Transverse colon (tissue), 4 donors: ENCODE measurements at regions not wholly inside any gene's neighbourhood (a gene's known extent, or its start where the extent isn't known, plus 50 kb on each side); places are given as distances from the start of the nearest gene placed in this dataset.

Experiments
- DNase-seq: peaks from one replicate; pipeline ENCODE4 v3.0.0-alpha.2; 2019
- H3K27ac ChIP-seq, 4 donors: fragments of 200-600 bp; sonication (generic); 2 replicates each; pipeline ENCODE4 v1.5.1; 2016 to 2018; ENCODE audit warnings: inconsistent platforms in 4 of 4
- H3K27me3 ChIP-seq: fragments of 200-600 bp; sonication (generic); 2 replicates; pipeline ENCODE4 v1.5.1; 2017; ENCODE audit warnings: inconsistent platforms
- H3K36me3 ChIP-seq, 4 donors: fragments of 200-600 bp; sonication (generic); 2 replicates each; pipeline ENCODE4 v1.5.1; 2017 to 2019; ENCODE audit warnings: inconsistent platforms in 4 of 4
- H3K4me1 ChIP-seq, 4 donors: fragments of 200-600 bp; sonication (generic); 2 replicates each; pipeline ENCODE4 v1.5.1; 2017 to 2020; ENCODE audit warnings: inconsistent platforms in 4 of 4
- H3K4me3 ChIP-seq, 4 donors: fragments of 200-600 bp; sonication (generic); 1 replicate in 1 of 4; 2 replicates in 3 of 4; pipeline versions ENCODE4 v1.5.1 to v1.6.1; 2017 to 2019; ENCODE audit warnings: inconsistent platforms in 4 of 4
- H3K9me3 ChIP-seq, 2 donors: fragments of 200-600 bp; sonication (generic); 2 replicates each; pipeline ENCODE4 v1.5.1; 2017 to 2019; ENCODE audit warnings: inconsistent platforms in 2 of 2
- CTCF ChIP-seq, 5 experiments: fragments of 200-600 bp in 3 of 5; fragments of 450-650 bp in 2 of 5; sonication (generic) in 3 of 5; IDR thresholded peaks; 1 replicate in 2 of 5; 2 replicates in 3 of 5; pipeline ENCODE4 v1.5.1; 2016 to 2017; ENCODE audit warnings: antibody characterized with exemption in 5 of 5, inconsistent platforms in 3 of 5, mild to moderate bottlenecking in 2 of 5, moderate library complexity in 1 of 5
- EP300 ChIP-seq: sonication (generic); formaldehyde crosslinking; IDR thresholded peaks from one replicate; pipeline ENCODE4 v1.6.1; 2017; ENCODE audit warnings: antibody characterized with exemption, low read depth
- POLR2A ChIP-seq: fragments of 450-650 bp; IDR thresholded peaks from one replicate; pipeline ENCODE4 v1.6.1; 2016; ENCODE audit warnings: antibody characterized with exemption, mild to moderate bottlenecking, moderate library complexity
- POLR2AphosphoS5 ChIP-seq, 3 donors: sonication (generic); formaldehyde crosslinking; IDR thresholded peaks; one replicate each; pipeline ENCODE4 v1.6.1; 2016; ENCODE audit warnings: antibody characterized with exemption in 3 of 3
- WGBS, 2 donors: methylation state at CpG; one replicate each; pipeline ENCODE4 v1.1.5; 2018; ENCODE audit warnings: low coverage in 1 of 2; 5-methylcytosine and 5-hydroxymethylcytosine counted together
- in situ Hi-C, 4 donors: fragments of 200-750 bp; cut with MboI; loops; one replicate each; pipeline versions ENCODE4 v1.15.0 to v1.15.1; 2017; ENCODE audit warnings: low sequenced_read_pairs in 3 of 4, low pct_ligation_motif_present in 1 of 4, low pct_unique_long_range_greater_than_20kb in 1 of 4
- intact Hi-C: fragments of 100-400 bp; cut with DNase I; formaldehyde crosslinking; loops from one replicate; pipeline ENCODE4 v1.15.1; 2023; ENCODE audit warnings: low total_unique reads

GRCh38 chr6:92166666-92167065 is 1252.7 kb downstream of the EPHA7 start:
- Histone ChIP-seq H3K9me3 (peaks cover 0 to 3% of the 10 kb centered on the region in 2 donors), H3K27ac (no peak overlapping the region), H3K36me3 (no peaks in the 10 kb centered on the region), H3K27me3 (no peaks in the 10 kb centered on the region), H3K4me3 (no peak overlapping the region), H3K4me1 (no peaks in the 10 kb centered on the region)
- intact Hi-C loops (no loop called here), in situ Hi-C loops (no loop called here)
- DNase-seq = no peak
- TF ChIP-seq POLR2A (no peak), CTCF (IDR thresholded peaks at IDR 0.05) (no peak), EP300 (no peak), POLR2AphosphoS5 (IDR thresholded peaks at IDR 0.05) (no peak)

GRCh38 chr6:92161953-92162352 is 1257.4 kb downstream of the EPHA7 start:
- no peaks in the 10 kb centered on the region for H3K27me3 ChIP-seq
- TF ChIP-seq POLR2A = no peak
- TF ChIP-seq EP300 = no peak
- no peak for TF ChIP-seq CTCF (IDR thresholded peaks at IDR 0.05)
- TF ChIP-seq POLR2AphosphoS5 (IDR thresholded peaks at IDR 0.05) = no peak
- no peak overlapping the region for H3K27ac ChIP-seq
- no peak for DNase-seq
- H3K4me1 ChIP-seq = no peaks in the 10 kb centered on the region
- H3K4me3 ChIP-seq = no peak overlapping the region
- intact Hi-C loops = no loop called here
- H3K9me3 ChIP-seq = peaks cover 0 to 3% of the 10 kb centered on the region in 2 donors
- no peaks in the 10 kb centered on the region for H3K36me3 ChIP-seq
- in situ Hi-C loops = no loop called here

GRCh38 chr6:92160226-92160625 is 1259.1 kb downstream of the EPHA7 start:
- in situ Hi-C loops (no loop called here), intact Hi-C loops (no loop called here)
- H3K27ac ChIP-seq = no peak overlapping the region
- WGBS, 2 donors = 58 to 93% methylated on average over 2 to 3 of the region's 3 CpGs
- no peak overlapping the region for H3K4me3 ChIP-seq
- no peak for DNase-seq
- no peaks in the 10 kb centered on the region for H3K4me1 ChIP-seq
- TF ChIP-seq EP300 (no peak), POLR2A (no peak), CTCF (IDR thresholded peaks at IDR 0.05) (no peak), POLR2AphosphoS5 (IDR thresholded peaks at IDR 0.05) (no peak)
- H3K9me3 ChIP-seq = no peaks in the 10 kb centered on the region
- H3K27me3 ChIP-seq = no peaks in the 10 kb centered on the region
- no peaks in the 10 kb centered on the region for H3K36me3 ChIP-seq

- Histone ChIP-seq H3K4me3 (no peak overlapping the region), H3K27ac (no peak overlapping the region), H3K36me3 (no peaks in the 10 kb centered on the region), H3K4me1 (no peaks in the 10 kb centered on the region), H3K27me3 (no peaks in the 10 kb centered on the region), H3K9me3 (no peaks in the 10 kb centered on the region)
- no peak for TF ChIP-seq POLR2A
- no peak for TF ChIP-seq CTCF (IDR thresholded peaks at IDR 0.05)
- no peak for TF ChIP-seq EP300
- TF ChIP-seq POLR2AphosphoS5 (IDR thresholded peaks at IDR 0.05) = no peak
- DNase-seq = no peak
- 62 to 71% methylated on average over 1 to 2 of the region's 2 CpGs for WGBS, 2 donors
- intact Hi-C loops (no loop called here), in situ Hi-C loops (no loop called here)
These were observed 1260.3 kb downstream of the EPHA7 start for GRCh38 chr6:92159046-92159445.
